Ovary (tissue), 3 donors: ENCODE measurements at regions not wholly inside any gene's neighbourhood (a gene's known extent, or its start where the extent isn't known, plus 50 kb on each side); places are given as distances from the start of the nearest gene placed in this dataset.

Experiments used
- CTCF ChIP-seq, 3 donors: fragments of 450-650 bp in 2 of 3; fragments of 200-600 bp in 1 of 3; IDR thresholded peaks; one replicate each; pipeline versions ENCODE4 v1.5.1 to v1.8.0; 2016 to 2022; ENCODE audit warnings: antibody characterized with exemption in 3 of 3, mild to moderate bottlenecking in 1 of 3
- EP300 ChIP-seq: sonication (generic); formaldehyde crosslinking; IDR thresholded peaks from one replicate; pipeline ENCODE4 v1.6.1; 2017; ENCODE audit warnings: antibody characterized with exemption
- donor health status: DM: no; HTN: no; CAD: no.

DNA sequence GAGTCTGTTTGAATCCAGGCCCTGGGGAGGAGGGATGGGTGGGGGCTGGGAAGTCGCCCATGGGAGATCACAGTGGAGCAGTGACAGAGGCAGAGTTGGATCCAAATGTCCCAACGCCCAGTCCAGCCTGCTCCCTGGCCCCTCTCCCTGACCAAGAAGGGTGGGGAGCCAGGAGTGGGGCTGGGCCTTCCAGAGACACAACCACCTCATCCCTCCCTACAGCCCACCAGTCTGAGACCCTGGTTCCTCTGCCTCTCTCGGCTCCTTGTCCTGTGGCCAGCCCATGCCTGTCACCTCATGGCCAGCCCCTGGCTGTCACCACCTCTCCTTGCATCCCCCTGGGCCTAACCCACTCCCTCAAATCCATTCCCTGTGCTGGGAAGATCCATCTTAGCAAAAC is 71.2 kb upstream of the PRR5 start:
- no peak for TF ChIP-seq CTCF (IDR thresholded peaks at IDR 0.05)
- TF ChIP-seq EP300 = no peak
